Sigmoid colon (tissue), 4 donors: ENCODE measurements at regions not wholly inside any gene's neighbourhood (a gene's known extent, or its start where the extent isn't known, plus 50 kb on each side); places are given as distances from the start of the nearest gene placed in this dataset.

Experiments used
- POLR2AphosphoS5 ChIP-seq, 4 donors: sonication (generic); formaldehyde crosslinking; IDR thresholded peaks; one replicate each; pipeline ENCODE4 v1.6.1; 2017; ENCODE audit warnings: antibody characterized with exemption in 4 of 4
- TF ChIP-seq, protein P1 (sequence below), 4 experiments: fragments of 450-650 bp in 3 of 4; fragments of 200-600 bp in 1 of 4; IDR thresholded peaks; one replicate each; pipeline ENCODE4 v1.5.1; 2016 to 2019; ENCODE audit warnings: antibody characterized with exemption in 4 of 4, mild to moderate bottlenecking in 3 of 4, moderate library complexity in 2 of 4

DNA sequence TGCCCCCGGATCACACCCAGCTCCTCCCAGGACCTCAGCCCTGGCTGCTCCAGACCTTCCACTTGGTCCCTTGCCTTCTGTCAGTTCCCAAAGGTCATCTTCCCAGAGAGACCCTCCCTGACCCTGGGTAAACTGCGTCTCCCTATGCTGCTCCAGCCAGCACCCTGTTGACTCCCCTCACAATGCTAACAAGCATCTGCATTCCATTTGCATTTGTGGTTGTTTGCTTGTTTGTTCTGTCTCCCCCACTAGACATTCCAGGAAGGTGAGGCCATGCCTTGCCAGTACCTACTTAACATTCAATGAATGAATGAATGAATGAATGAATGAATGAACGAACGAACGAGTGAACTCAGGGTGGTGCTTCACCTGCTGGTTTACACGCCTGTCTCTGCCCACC, 171.2 kb downstream of the WSCD1 start:
- TF ChIP-seq, protein P1, sequence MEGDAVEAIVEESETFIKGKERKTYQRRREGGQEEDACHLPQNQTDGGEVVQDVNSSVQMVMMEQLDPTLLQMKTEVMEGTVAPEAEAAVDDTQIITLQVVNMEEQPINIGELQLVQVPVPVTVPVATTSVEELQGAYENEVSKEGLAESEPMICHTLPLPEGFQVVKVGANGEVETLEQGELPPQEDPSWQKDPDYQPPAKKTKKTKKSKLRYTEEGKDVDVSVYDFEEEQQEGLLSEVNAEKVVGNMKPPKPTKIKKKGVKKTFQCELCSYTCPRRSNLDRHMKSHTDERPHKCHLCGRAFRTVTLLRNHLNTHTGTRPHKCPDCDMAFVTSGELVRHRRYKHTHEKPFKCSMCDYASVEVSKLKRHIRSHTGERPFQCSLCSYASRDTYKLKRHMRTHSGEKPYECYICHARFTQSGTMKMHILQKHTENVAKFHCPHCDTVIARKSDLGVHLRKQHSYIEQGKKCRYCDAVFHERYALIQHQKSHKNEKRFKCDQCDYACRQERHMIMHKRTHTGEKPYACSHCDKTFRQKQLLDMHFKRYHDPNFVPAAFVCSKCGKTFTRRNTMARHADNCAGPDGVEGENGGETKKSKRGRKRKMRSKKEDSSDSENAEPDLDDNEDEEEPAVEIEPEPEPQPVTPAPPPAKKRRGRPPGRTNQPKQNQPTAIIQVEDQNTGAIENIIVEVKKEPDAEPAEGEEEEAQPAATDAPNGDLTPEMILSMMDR (IDR thresholded peaks at IDR 0.05): no peak
- no peak for TF ChIP-seq POLR2AphosphoS5 (IDR thresholded peaks at IDR 0.05)
